Glutamatergic neuron (in vitro differentiated cells): ENCODE measurements at regions not wholly inside any gene's neighbourhood (a gene's known extent, or its start where the extent isn't known, plus 50 kb on each side); places are given as distances from the start of the nearest gene placed in this dataset.

Source experiments
- DNase-seq: peaks from one replicate; pipeline ENCODE4 v3.0.0; 2022
- H3K27ac Mint-ChIP-seq: one replicate; pipeline ENCODE4 v1.8.0; 2020; ENCODE audit warnings: mild to moderate bottlenecking, mixed read lengths, inconsistent platforms; ENCODE audit not compliant: unreplicated experiment
- H3K27me3 Mint-ChIP-seq: one replicate; pipeline ENCODE4 v1.8.0; 2020; ENCODE audit warnings: mild to moderate bottlenecking, moderate library complexity, mixed read lengths, inconsistent platforms; ENCODE audit not compliant: unreplicated experiment
- H3K36me3 Mint-ChIP-seq: one replicate; pipeline ENCODE4 v1.8.0; 2020; ENCODE audit warnings: mild to moderate bottlenecking, mixed read lengths, inconsistent platforms; ENCODE audit not compliant: unreplicated experiment
- H3K4me1 Mint-ChIP-seq: one replicate; pipeline ENCODE4 v1.8.0; 2020; ENCODE audit warnings: mild to moderate bottlenecking, low read depth, mixed read lengths, inconsistent platforms; ENCODE audit not compliant: unreplicated experiment
- H3K4me3 Mint-ChIP-seq: one replicate; pipeline ENCODE4 v1.8.0; 2020; ENCODE audit warnings: mild to moderate bottlenecking, mixed read lengths, inconsistent platforms; ENCODE audit not compliant: unreplicated experiment
- H3K9me3 Mint-ChIP-seq: one replicate; pipeline ENCODE4 v1.8.0; 2020; ENCODE audit warnings: mild to moderate bottlenecking, moderate library complexity, mixed read lengths, inconsistent platforms; ENCODE audit not compliant: unreplicated experiment
- TF ChIP-seq, protein P1 (sequence below): fragments of 200-600 bp; sonication (generic); IDR thresholded peaks from one replicate; pipeline ENCODE4 v1.5.0; 2021; ENCODE audit not compliant: partially characterized antibody, unreplicated experiment

DNA sequence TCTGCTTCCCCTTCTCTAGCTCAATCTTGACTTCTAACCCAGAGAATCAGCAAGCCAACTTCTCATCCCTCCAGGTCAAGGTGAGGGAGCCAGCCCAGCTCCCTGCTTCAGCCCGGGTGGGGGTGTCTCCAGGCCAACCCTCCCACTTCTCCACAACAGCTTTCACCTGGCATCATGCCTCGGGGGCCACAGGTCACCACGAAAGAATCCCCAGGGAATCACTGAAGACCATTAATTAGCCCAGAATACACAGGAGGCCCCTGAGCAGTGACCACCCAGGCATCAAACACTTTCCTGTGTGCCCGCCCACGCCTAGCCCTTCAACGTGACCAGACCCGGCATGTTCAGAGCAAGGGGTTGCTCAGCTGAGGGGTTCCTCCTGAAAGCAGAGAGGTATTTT, 646.7 kb downstream of the BCOR start:
- TF ChIP-seq, protein P1, sequence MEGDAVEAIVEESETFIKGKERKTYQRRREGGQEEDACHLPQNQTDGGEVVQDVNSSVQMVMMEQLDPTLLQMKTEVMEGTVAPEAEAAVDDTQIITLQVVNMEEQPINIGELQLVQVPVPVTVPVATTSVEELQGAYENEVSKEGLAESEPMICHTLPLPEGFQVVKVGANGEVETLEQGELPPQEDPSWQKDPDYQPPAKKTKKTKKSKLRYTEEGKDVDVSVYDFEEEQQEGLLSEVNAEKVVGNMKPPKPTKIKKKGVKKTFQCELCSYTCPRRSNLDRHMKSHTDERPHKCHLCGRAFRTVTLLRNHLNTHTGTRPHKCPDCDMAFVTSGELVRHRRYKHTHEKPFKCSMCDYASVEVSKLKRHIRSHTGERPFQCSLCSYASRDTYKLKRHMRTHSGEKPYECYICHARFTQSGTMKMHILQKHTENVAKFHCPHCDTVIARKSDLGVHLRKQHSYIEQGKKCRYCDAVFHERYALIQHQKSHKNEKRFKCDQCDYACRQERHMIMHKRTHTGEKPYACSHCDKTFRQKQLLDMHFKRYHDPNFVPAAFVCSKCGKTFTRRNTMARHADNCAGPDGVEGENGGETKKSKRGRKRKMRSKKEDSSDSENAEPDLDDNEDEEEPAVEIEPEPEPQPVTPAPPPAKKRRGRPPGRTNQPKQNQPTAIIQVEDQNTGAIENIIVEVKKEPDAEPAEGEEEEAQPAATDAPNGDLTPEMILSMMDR: no peak
- peaks cover 5% of the 10 kb centered on the region for H3K9me3 Mint-ChIP-seq
- DNase-seq: no peak

DNA sequence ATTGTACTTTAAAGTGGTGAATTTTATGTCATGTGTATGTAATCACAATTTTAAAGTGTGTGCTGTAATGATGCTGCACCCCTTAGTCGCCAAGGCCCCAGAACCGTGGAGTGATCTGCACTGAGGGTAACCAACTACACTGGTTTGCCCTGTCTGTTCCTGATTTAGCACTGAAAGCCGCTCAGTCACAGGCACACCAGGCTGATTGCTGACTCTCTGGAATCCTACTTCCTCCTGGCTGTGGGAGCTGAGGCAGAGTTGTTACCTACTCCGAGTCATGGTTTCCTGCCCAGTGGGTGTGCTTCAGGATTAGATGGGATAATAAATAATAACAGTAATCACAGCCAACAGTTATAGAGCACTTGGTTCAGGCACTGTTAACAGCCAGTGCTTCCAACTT, 645.4 kb downstream of the BCOR start:
- no peak overlapping the region for H3K4me3 Mint-ChIP-seq
- H3K27ac Mint-ChIP-seq: no peak overlapping the region
- no peak for DNase-seq
- no peaks in the 10 kb centered on the region for H3K36me3 Mint-ChIP-seq
- no peaks in the 10 kb centered on the region for H3K27me3 Mint-ChIP-seq
- TF ChIP-seq, protein P1: no peak
- H3K4me1 Mint-ChIP-seq: peaks cover 18% of the 10 kb centered on the region
- peaks cover 8% of the 10 kb centered on the region for H3K9me3 Mint-ChIP-seq

More for the DNA sequence above, 646.7 kb downstream of the BCOR start:
- H3K36me3 Mint-ChIP-seq: no peaks in the 10 kb centered on the region
- H3K4me3 Mint-ChIP-seq: no peak overlapping the region
- H3K4me1 Mint-ChIP-seq: peaks cover 17% of the 10 kb centered on the region
- H3K27me3 Mint-ChIP-seq: no peaks in the 10 kb centered on the region
- H3K27ac Mint-ChIP-seq: no peak overlapping the region

DNA sequence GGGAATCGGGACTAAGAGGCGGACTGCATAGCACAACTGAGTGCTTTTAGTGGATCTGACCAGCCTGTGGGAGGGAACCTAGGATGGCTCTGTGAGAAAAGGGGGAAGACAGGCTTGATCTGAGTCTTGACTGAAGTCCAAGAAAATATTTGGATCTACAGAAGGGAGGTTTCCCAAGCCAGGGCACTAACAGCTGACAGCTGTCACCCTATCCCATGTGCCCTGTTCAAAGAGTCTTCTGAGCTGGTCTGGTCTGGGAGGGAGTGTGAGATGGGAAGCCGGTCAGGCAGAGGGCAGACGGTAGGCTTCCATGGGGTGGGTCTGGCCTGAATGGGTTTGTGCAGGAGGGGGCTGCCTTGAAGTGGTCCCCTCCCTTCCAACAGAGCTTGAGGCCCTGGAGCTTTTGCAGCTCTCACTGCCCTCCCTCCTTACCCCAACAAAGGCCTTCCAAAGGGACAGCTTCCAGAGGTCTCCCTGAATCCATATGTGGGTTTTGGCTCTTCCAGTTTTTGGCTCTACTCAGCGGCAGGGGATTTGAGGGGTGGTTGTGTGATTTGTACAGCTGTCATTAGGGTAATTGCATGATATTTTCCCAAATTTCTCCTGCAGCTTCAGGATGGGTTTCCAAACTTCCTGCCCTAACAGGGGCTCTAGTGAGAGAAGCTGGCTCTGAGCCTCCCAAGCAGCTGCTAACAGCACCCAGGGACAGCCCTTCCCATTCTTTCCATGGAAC, 643.7 kb downstream of the BCOR start:
- Mint-ChIP-seq H3K4me1 (peaks cover 22% of the 10 kb centered on the region), H3K27me3 (no peaks in the 10 kb centered on the region), H3K4me3 (peak overlapping the region; percentile 18), H3K27ac (peak overlapping the region; percentile 71), H3K9me3 (peaks cover 8% of the 10 kb centered on the region), H3K36me3 (peaks cover 4% of the 10 kb centered on the region)
- DNase-seq: peak; percentile 27
- TF ChIP-seq, protein P1: no peak

DNA sequence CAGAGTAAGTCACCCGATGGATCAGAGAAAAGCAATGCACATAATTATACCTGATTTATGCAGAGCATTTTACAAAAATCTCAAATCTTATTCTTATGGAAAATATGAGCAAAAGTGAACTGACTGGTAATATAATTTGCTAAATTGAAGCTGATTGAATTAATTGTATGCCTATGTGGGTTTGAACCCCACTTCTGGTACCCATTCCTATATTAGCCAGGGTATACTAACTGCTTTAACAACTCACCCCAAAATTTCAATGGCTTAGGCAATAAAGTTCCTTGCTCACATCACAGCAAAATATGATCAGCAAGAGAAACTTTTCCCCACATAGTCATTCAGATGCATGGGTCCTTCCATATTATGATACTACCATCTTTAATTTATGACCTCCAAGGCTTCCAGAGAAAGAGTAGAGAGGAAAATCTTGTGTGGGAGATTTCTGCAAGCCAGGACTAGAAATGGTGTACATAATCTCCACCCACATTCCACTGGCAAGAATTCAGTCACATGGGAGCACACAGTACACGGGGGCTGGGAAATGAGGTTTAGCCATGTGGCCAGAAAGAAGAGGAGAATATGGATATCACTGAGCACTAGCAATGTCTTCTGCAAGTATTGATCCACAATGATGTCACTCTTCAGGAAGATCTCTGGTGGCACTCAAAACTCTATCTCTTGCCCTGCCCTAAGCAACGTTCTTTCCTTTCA, 640.7 kb downstream of the BCOR start:
- peak overlapping the region; percentile 12 for H3K27ac Mint-ChIP-seq
- peaks cover 4% of the 10 kb centered on the region for H3K36me3 Mint-ChIP-seq
- TF ChIP-seq, protein P1: no peak
- DNase-seq: no peak
- no peaks in the 10 kb centered on the region for H3K27me3 Mint-ChIP-seq
- peaks cover 15% of the 10 kb centered on the region for H3K4me1 Mint-ChIP-seq
- no peak overlapping the region for H3K4me3 Mint-ChIP-seq
- H3K9me3 Mint-ChIP-seq: peaks cover 7% of the 10 kb centered on the region

DNA sequence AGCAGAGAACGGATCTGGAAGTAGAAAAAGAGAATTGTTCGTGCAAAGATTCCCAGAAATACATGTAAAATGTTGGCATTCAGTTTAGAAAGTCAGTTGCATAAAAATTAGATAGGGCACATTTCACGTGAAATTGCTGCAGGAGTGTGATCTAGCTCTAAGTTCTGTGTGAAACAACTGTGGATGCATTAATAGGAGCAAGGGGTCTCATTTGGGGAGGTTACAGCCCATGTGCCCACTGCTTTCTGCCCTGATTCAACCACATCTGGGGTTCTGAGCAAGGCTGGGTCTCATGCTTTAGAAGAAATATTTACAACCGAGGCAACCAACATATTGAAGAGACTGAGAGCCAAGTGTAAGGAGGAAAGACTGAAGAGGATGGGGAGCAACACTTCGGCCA, 639.0 kb downstream of the BCOR start:
- TF ChIP-seq, protein P1: no peak
- Mint-ChIP-seq H3K27me3 (peaks cover 2% of the 10 kb centered on the region), H3K4me3 (no peak overlapping the region), H3K9me3 (peaks cover 9% of the 10 kb centered on the region), H3K27ac (no peak overlapping the region), H3K36me3 (peaks cover 4% of the 10 kb centered on the region), H3K4me1 (peaks cover 12% of the 10 kb centered on the region)
- no peak for DNase-seq
